ENCODE measurements at regions not wholly inside any gene's neighbourhood (a gene's known extent, or its start where the extent isn't known, plus 50 kb on each side); places are given as distances from the start of the nearest gene placed in this dataset.

DNA sequence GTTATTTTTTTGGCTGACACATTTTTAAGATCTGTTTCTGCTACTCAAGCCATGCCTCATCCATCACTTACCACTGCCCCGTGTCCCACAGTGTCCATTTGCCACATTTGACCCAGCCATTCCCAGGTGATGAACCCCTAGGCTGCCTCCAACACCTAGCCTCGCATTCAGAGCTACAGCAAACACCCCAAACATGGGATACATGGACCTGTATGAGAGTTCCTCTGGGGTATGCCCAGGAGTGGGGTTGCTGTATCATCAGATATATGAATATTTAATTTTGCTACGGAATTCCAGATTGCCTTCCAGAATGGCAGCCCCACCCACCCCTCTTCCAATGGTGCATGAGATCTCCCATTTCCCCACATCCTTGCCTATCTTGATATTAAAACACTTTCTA, 190.1 kb upstream of the RNF32 start:
- BruUV-seq (replicated peaks), result no TSS peak
- H3K4me3 Mint-ChIP-seq (ENCODE audit: unreplicated experiment), result no peak overlapping the region
- no peaks in the 10 kb centered on the region for H3K4me1 ChIP-seq
- TF ChIP-seq, protein P1, sequence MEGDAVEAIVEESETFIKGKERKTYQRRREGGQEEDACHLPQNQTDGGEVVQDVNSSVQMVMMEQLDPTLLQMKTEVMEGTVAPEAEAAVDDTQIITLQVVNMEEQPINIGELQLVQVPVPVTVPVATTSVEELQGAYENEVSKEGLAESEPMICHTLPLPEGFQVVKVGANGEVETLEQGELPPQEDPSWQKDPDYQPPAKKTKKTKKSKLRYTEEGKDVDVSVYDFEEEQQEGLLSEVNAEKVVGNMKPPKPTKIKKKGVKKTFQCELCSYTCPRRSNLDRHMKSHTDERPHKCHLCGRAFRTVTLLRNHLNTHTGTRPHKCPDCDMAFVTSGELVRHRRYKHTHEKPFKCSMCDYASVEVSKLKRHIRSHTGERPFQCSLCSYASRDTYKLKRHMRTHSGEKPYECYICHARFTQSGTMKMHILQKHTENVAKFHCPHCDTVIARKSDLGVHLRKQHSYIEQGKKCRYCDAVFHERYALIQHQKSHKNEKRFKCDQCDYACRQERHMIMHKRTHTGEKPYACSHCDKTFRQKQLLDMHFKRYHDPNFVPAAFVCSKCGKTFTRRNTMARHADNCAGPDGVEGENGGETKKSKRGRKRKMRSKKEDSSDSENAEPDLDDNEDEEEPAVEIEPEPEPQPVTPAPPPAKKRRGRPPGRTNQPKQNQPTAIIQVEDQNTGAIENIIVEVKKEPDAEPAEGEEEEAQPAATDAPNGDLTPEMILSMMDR (IDR thresholded peaks at IDR 0.05; ENCODE audit: insufficient read depth in 1 of 2, low read depth in 1 of 2, low read length in 1 of 2, severe bottlenecking in 1 of 2, unreplicated experiment in 1 of 2), result no peak
- H3K27ac Mint-ChIP-seq (ENCODE audit: unreplicated experiment), result no peak overlapping the region
- H3K27me3 Mint-ChIP-seq (ENCODE audit: insufficient read depth, unreplicated experiment), result peaks cover 2% of the 10 kb centered on the region
- no peaks in the 10 kb centered on the region for H3K9me3 Mint-ChIP-seq (ENCODE audit: unreplicated experiment)
- DNase-seq, result no peak
- ChIA-PET POLR2A (no interaction called here), CTCF (no interaction called here)
- intact Hi-C loops (cut with micrococcal nuclease; ENCODE audit: unreplicated experiment), result no loop called here
- H3K27me3 ChIP-seq (replicated peaks; ENCODE audit: control insufficient read depth, insufficient read depth, low read length), result no peaks in the 10 kb centered on the region
- no peaks in the 10 kb centered on the region for H3K36me3 ChIP-seq (ENCODE audit: control insufficient read depth, insufficient read depth, low read length)
- no peaks in the 10 kb centered on the region for H3K9me3 ChIP-seq
- no peak overlapping the region for H3K4me3 ChIP-seq (ENCODE audit: low read depth, low read length)
- H3K36me3 Mint-ChIP-seq (ENCODE audit: insufficient read depth, unreplicated experiment), result no peaks in the 10 kb centered on the region
- no peaks in the 10 kb centered on the region for H3K4me1 Mint-ChIP-seq (ENCODE audit: low read depth, unreplicated experiment)

DNA sequence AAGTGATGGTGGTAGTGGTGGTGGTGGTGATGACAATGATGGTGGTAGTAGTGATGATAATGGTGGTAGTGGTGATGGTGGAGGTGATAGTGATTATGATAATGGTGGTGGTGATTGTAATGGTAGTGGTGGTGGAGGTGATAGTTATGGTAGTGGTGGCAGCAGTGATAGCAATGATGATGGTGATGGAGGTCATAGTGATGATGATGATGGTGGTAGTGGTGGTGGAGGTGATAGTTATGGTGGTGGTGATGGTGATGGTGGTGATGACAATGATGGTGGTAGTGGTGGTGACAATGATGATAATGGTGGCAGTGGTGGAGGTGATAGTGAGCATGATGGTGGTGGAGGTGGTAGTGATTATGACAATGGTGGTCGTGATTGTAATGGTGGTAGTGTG, 191.7 kb upstream of the RNF32 start:
- DNase-seq, result no peak
- Mint-ChIP-seq H3K9me3 (ENCODE audit: unreplicated experiment) (no peaks in the 10 kb centered on the region), H3K27ac (ENCODE audit: unreplicated experiment) (no peak overlapping the region), H3K4me3 (ENCODE audit: unreplicated experiment) (no peak overlapping the region), H3K36me3 (ENCODE audit: insufficient read depth, unreplicated experiment) (no peaks in the 10 kb centered on the region), H3K4me1 (ENCODE audit: low read depth, unreplicated experiment) (no peaks in the 10 kb centered on the region), H3K27me3 (ENCODE audit: insufficient read depth, unreplicated experiment) (peaks cover 2% of the 10 kb centered on the region)
- TF ChIP-seq, protein P1 (IDR thresholded peaks at IDR 0.05; ENCODE audit: insufficient read depth in 1 of 2, low read depth in 1 of 2, low read length in 1 of 2, severe bottlenecking in 1 of 2, unreplicated experiment in 1 of 2), result no peak
- Histone ChIP-seq H3K9me3 (no peaks in the 10 kb centered on the region), H3K4me1 (no peaks in the 10 kb centered on the region), H3K27me3 (replicated peaks; ENCODE audit: control insufficient read depth, insufficient read depth, low read length) (no peaks in the 10 kb centered on the region), H3K4me3 (ENCODE audit: low read depth, low read length) (no peak overlapping the region), H3K36me3 (ENCODE audit: control insufficient read depth, insufficient read depth, low read length) (no peaks in the 10 kb centered on the region)
- POLR2A ChIA-PET, result no interaction called here
- intact Hi-C loops (cut with micrococcal nuclease; ENCODE audit: unreplicated experiment), result no loop called here
- CTCF ChIA-PET, result no interaction called here
- BruUV-seq (replicated peaks), result no TSS peak

DNA sequence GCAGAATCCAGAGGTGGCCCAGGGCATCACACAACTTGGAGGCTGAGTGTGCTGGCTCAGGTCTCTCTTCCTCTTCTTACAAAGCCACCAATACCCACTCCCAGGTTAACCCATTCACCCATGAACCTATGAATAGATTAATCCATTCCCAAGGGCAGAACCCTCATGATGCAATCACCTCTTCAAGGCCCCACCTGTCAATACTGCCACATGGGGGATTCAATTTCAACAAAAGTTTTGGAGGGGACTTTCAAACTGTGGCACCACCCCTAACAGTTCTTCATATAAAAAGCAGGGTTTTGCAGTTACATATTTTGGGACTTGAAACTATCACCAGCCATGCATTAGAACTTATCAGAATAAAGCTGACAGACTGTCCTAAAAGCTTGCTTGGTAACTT, 193.6 kb upstream of the RNF32 start:
- Histone ChIP-seq H3K36me3 (ENCODE audit: control insufficient read depth, insufficient read depth, low read length) (no peaks in the 10 kb centered on the region), H3K4me1 (no peaks in the 10 kb centered on the region), H3K9me3 (no peaks in the 10 kb centered on the region), H3K4me3 (ENCODE audit: low read depth, low read length) (no peak overlapping the region), H3K27me3 (replicated peaks; ENCODE audit: control insufficient read depth, insufficient read depth, low read length) (no peaks in the 10 kb centered on the region)
- ChIA-PET POLR2A (no interaction called here), CTCF (no interaction called here)
- TF ChIP-seq, protein P1 (IDR thresholded peaks at IDR 0.05; ENCODE audit: insufficient read depth in 1 of 2, low read depth in 1 of 2, low read length in 1 of 2, severe bottlenecking in 1 of 2, unreplicated experiment in 1 of 2), result no peak
- no TSS peak for BruUV-seq (replicated peaks)
- no peak for DNase-seq
- H3K36me3 Mint-ChIP-seq (ENCODE audit: insufficient read depth, unreplicated experiment), result no peaks in the 10 kb centered on the region
- no peaks in the 10 kb centered on the region for H3K27me3 Mint-ChIP-seq (ENCODE audit: insufficient read depth, unreplicated experiment)
- H3K9me3 Mint-ChIP-seq (ENCODE audit: unreplicated experiment), result no peaks in the 10 kb centered on the region
- no peaks in the 10 kb centered on the region for H3K4me1 Mint-ChIP-seq (ENCODE audit: low read depth, unreplicated experiment)
- H3K4me3 Mint-ChIP-seq (ENCODE audit: unreplicated experiment), result no peak overlapping the region
- no peak overlapping the region for H3K27ac Mint-ChIP-seq (ENCODE audit: unreplicated experiment)
- intact Hi-C loops (cut with micrococcal nuclease; ENCODE audit: unreplicated experiment), result no loop called here
